HepG2 (cell line): ENCODE measurements at regions not wholly inside any gene's neighbourhood (a gene's known extent, or its start where the extent isn't known, plus 50 kb on each side); places are given as distances from the start of the nearest gene placed in this dataset.

ENCODE experiments used
- ATAC-seq: fragments of 200-7000 bp; cut with Tn5 transposase; 3 replicates; pipeline ENCODE4 v1.9.1; 2020; ENCODE audit warnings: mild to moderate bottlenecking, moderate library complexity
- BruUV-seq: library from RNA; stranded (reverse); fragments of 400-500 nt; replicated peaks from 2 replicates; lab custom pipeline; 2021; lab: Mats Ljungman, UMichigan
- CTCF ChIA-PET: fragments of 300-600 bp; formaldehyde crosslinking; extraction: SDS; loops from one replicate; lab custom pipeline; 2021; ENCODE audit warnings: low total read pairs, inconsistent platforms, low intra/inter-chr PET ratio; lab: Yijun Ruan, JAX
- POLR2A ChIA-PET: fragments of 350-600 bp; sonication (Branson Sonifier 250); formaldehyde crosslinking; loops from one replicate; lab custom pipeline; 2020; ENCODE audit warnings: antibody characterized with exemption, inconsistent platforms; lab: Yijun Ruan, JAX
- DNase-seq: peaks from one replicate; pipeline ENCODE4 v3.0.0-alpha.2; 2015; ENCODE audit warnings: low spot score
- FAIRE-seq: peaks from 3 replicates; lab custom pipeline; 2011; peaks lifted over from hg19 to GRCh38; lab: Jason Lieb, UNC
- H2AFZ ChIP-seq: one replicate; pipeline ENCODE4 v1.6.1; 2011; ENCODE audit warnings: low read length, inconsistent platforms
- H3K27ac ChIP-seq: fragments of 300-600 bp; 3 replicates; pipeline ENCODE4 v1.8.0; 2011; ENCODE audit warnings: mixed run types, mild to moderate bottlenecking, mixed read lengths, low read length, inconsistent platforms; ENCODE audit not compliant: insufficient read depth; ENCODE audit errors: extremely low read length
- H3K27me3 ChIP-seq, 2 experiments: fragments of 200-600 bp in 1 of 2; 2 replicates in 1 of 2; 3 replicates in 1 of 2; pipeline versions ENCODE4 v1.6.0 to v1.8.0; 2011; ENCODE audit warnings: low read length in 2 of 2, mild to moderate bottlenecking in 2 of 2, moderate library complexity in 2 of 2, inconsistent platforms in 1 of 2; ENCODE audit not compliant: insufficient read depth in 2 of 2, control insufficient read depth in 1 of 2
- H3K36me3 ChIP-seq, 2 experiments: fragments of 200-600 bp in 1 of 2; replicated peaks in 1 of 2; 2 replicates in 1 of 2; 3 replicates in 1 of 2; pipeline versions ENCODE4 v1.5.1 to v1.8.0; 2011; ENCODE audit warnings: low read length in 2 of 2, inconsistent platforms in 1 of 2; ENCODE audit not compliant: insufficient read depth in 2 of 2, control insufficient read depth in 1 of 2
- H3K4me1 ChIP-seq: 2 replicates; pipeline ENCODE4 v1.5.1; 2012; ENCODE audit warnings: low read length, inconsistent platforms; ENCODE audit not compliant: insufficient read depth
- H3K4me2 ChIP-seq: 2 replicates; pipeline ENCODE4 v1.6.0; 2011; ENCODE audit warnings: low read depth, low read length, inconsistent platforms
- H3K4me3 ChIP-seq, 3 experiments: fragments of 200-600 bp in 1 of 3; sonication (generic), shearing (Covaris generic) in 1 of 3; replicated peaks in 1 of 3; 2 replicates each; pipeline ENCODE4 v1.5.1; 2011 to 2016; ENCODE audit warnings: low read length in 3 of 3, inconsistent platforms in 2 of 3, low read depth in 2 of 3, mild to moderate bottlenecking in 2 of 3, control low read depth in 1 of 3, mixed read lengths in 1 of 3; ENCODE audit not compliant: insufficient read depth in 1 of 3
- H3K79me2 ChIP-seq: one replicate; pipeline ENCODE4 v1.6.1; 2011; ENCODE audit warnings: low read length, inconsistent platforms; ENCODE audit not compliant: insufficient read depth
- H3K9ac ChIP-seq: 2 replicates; pipeline ENCODE4 v1.6.0; 2011; ENCODE audit warnings: mild to moderate bottlenecking, low read depth, low read length, inconsistent platforms; ENCODE audit not compliant: insufficient read depth
- H3K9me3 ChIP-seq: 2 replicates; pipeline ENCODE4 v1.5.1; 2012; ENCODE audit warnings: mild to moderate bottlenecking, low read length
- H4K20me1 ChIP-seq: 2 replicates; pipeline ENCODE4 v1.6.0; 2011; ENCODE audit warnings: inconsistent platforms, mild to moderate bottlenecking, low read length, moderate library complexity; ENCODE audit not compliant: insufficient read depth
- FLYWCH1 ChIP-seq: sonication (generic); formaldehyde crosslinking; IDR thresholded peaks from 2 replicates; pipeline ENCODE4 v1.8.1; 2023; ENCODE audit warnings: mild to moderate bottlenecking, missing genetic modification reagents
- HNRNPLL ChIP-seq: fragments of 200-400 bp; formaldehyde crosslinking; IDR thresholded peaks from 2 replicates; pipeline ENCODE4 v1.6.1; 2017; ENCODE audit warnings: mild to moderate bottlenecking, low read depth, low read length; ENCODE audit not compliant: poor library complexity, severe bottlenecking
- RARA ChIP-seq: IDR thresholded peaks from 2 replicates; pipeline ENCODE4 v1.6.1; 2016; ENCODE audit warnings: missing genetic modification reagents, missing compliant biosample characterization
- SRSF1 ChIP-seq: fragments of 200-400 bp; formaldehyde crosslinking; optimal IDR thresholded peaks from 2 replicates; pipeline ENCODE3; 2017; ENCODE audit warnings: mild to moderate bottlenecking, low read depth, low read length, moderate library complexity
- ZMYM3 ChIP-seq: sonication (generic); formaldehyde crosslinking; IDR thresholded peaks from 2 replicates; pipeline ENCODE4 v1.5.1; 2020; ENCODE audit warnings: mild to moderate bottlenecking, missing genetic modification reagents
- ZNF253 ChIP-seq: sonication (generic); formaldehyde crosslinking; IDR thresholded peaks from 2 replicates; pipeline ENCODE4 v1.8.0; 2022; ENCODE audit warnings: mild to moderate bottlenecking, missing genetic modification reagents, borderline replicate concordance
- ZNF33A ChIP-seq: sonication (generic); formaldehyde crosslinking; IDR thresholded peaks from 2 replicates; pipeline ENCODE4 v1.5.1; 2020; ENCODE audit warnings: missing genetic modification reagents, mild to moderate bottlenecking, moderate library complexity, borderline replicate concordance
- WGBS: methylation state at CpG from one replicate; pipeline ENCODE4 v1.1.6; 2017; ENCODE audit warnings: low lambda C conversion rate; 5-methylcytosine and 5-hydroxymethylcytosine counted together
- in situ Hi-C: cut with HindIII; loops from 2 replicates; pipeline ENCODE4 v1.10.0; 2017; ENCODE audit warnings: low pct_unique_long_range_greater_than_20kb; ENCODE audit not compliant: extremely low pct_ligation_motif_present
- intact Hi-C: fragments of 100-400 bp; cut with micrococcal nuclease; formaldehyde crosslinking; loops from one replicate; pipeline ENCODE4 v1.10.0; 2022; ENCODE audit not compliant: unreplicated experiment
- TF ChIP-seq, protein P1 (sequence below), 2 experiments: sonication (generic) in 1 of 2; formaldehyde crosslinking in 1 of 2; IDR thresholded peaks; 2 replicates each; pipeline versions ENCODE4 v1.5.1 to v1.6.1; 2011 to 2020; ENCODE audit warnings: borderline replicate concordance in 1 of 2, low read depth in 1 of 2, low read length in 1 of 2, mild to moderate bottlenecking in 1 of 2, missing genetic modification reagents in 1 of 2, moderate library complexity in 1 of 2
- TF ChIP-seq, protein P2 (sequence below): sonication (generic); formaldehyde crosslinking; IDR thresholded peaks from 2 replicates; pipeline ENCODE4 v1.5.1; 2020; ENCODE audit warnings: mild to moderate bottlenecking, missing genetic modification reagents, moderate library complexity
- TF ChIP-seq, protein P3 (sequence below): sonication (generic); formaldehyde crosslinking; IDR thresholded peaks from 2 replicates; pipeline ENCODE4 v1.5.1; 2020; ENCODE audit warnings: missing genetic modification reagents, mild to moderate bottlenecking, borderline replicate concordance

DNA sequence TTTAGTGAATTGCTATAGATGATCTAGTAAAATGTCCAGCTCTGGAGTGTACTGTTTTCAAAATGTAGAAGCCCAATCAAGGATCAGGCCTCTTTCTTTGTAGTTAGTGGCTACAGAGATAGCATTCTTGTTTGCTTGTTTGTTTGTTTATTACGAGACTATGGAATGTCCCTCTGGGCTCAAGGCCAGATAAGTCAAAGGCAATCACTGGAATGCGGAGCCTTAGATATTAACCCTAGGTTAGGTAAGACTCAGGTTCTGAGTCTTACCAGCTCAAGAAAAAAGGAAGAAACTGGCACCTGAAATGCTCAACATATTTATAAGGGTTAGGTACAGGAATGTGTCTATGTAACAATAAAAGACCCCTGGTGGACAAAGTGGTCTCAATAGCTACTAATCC, 261.5 kb downstream of the SLC7A11 start:
- ChIA-PET CTCF (no interaction called here), POLR2A (no interaction called here)
- no peaks in the 10 kb centered on the region for H3K4me1 ChIP-seq
- TF ChIP-seq RARA (CRISPR knock-in tag): no peak
- no peak for TF ChIP-seq ZNF253 (CRISPR knock-in tag)
- no peak for TF ChIP-seq ZNF33A (CRISPR knock-in tag)
- TF ChIP-seq, protein P1, sequence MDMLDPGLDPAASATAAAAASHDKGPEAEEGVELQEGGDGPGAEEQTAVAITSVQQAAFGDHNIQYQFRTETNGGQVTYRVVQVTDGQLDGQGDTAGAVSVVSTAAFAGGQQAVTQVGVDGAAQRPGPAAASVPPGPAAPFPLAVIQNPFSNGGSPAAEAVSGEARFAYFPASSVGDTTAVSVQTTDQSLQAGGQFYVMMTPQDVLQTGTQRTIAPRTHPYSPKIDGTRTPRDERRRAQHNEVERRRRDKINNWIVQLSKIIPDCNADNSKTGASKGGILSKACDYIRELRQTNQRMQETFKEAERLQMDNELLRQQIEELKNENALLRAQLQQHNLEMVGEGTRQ (IDR thresholded peaks at IDR 0.05; ENCODE audit: low read depth, low read length): no peak
- TF ChIP-seq, protein P1 (CRISPR knock-in tag; IDR thresholded peaks at IDR 0.05; ENCODE audit: borderline replicate concordance): no peak
- no peak for TF ChIP-seq HNRNPLL
- TF ChIP-seq, protein P2, sequence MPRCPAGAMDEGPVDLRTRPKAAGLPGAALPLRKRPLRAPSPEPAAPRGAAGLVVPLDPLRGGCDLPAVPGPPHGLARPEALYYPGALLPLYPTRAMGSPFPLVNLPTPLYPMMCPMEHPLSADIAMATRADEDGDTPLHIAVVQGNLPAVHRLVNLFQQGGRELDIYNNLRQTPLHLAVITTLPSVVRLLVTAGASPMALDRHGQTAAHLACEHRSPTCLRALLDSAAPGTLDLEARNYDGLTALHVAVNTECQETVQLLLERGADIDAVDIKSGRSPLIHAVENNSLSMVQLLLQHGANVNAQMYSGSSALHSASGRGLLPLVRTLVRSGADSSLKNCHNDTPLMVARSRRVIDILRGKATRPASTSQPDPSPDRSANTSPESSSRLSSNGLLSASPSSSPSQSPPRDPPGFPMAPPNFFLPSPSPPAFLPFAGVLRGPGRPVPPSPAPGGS (CRISPR knock-in tag): no peak
- no peak for TF ChIP-seq FLYWCH1 (CRISPR knock-in tag)
- TF ChIP-seq ZMYM3 (CRISPR knock-in tag): no peak
- TF ChIP-seq SRSF1: no peak
- TF ChIP-seq, protein P3, sequence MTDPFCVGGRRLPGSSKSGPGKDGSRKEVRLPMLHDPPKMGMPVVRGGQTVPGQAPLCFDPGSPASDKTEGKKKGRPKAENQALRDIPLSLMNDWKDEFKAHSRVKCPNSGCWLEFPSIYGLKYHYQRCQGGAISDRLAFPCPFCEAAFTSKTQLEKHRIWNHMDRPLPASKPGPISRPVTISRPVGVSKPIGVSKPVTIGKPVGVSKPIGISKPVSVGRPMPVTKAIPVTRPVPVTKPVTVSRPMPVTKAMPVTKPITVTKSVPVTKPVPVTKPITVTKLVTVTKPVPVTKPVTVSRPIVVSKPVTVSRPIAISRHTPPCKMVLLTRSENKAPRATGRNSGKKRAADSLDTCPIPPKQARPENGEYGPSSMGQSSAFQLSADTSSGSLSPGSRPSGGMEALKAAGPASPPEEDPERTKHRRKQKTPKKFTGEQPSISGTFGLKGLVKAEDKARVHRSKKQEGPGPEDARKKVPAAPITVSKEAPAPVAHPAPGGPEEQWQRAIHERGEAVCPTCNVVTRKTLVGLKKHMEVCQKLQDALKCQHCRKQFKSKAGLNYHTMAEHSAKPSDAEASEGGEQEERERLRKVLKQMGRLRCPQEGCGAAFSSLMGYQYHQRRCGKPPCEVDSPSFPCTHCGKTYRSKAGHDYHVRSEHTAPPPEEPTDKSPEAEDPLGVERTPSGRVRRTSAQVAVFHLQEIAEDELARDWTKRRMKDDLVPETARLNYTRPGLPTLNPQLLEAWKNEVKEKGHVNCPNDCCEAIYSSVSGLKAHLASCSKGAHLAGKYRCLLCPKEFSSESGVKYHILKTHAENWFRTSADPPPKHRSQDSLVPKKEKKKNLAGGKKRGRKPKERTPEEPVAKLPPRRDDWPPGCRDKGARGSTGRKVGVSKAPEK (CRISPR knock-in tag): no peak
- BruUV-seq: no TSS peak
- H3K36me3 ChIP-seq: no peaks in the 10 kb centered on the region
- intact Hi-C loops (no loop called here), in situ Hi-C loops (no loop called here)
- H4K20me1 ChIP-seq: no peaks in the 10 kb centered on the region
- no peak overlapping the region for H2AFZ ChIP-seq
- no peak for DNase-seq
- no peak overlapping the region for H3K27ac ChIP-seq
- no peaks in the 10 kb centered on the region for H3K27me3 ChIP-seq
- WGBS: 21% methylated on average over 2 of the region's 2 CpGs
- no peak overlapping the region for H3K4me3 ChIP-seq
- H3K4me2 ChIP-seq: no peak overlapping the region
- FAIRE-seq: no peak
- no peak overlapping the region for H3K9ac ChIP-seq
- no peaks in the 10 kb centered on the region for H3K9me3 ChIP-seq
- no peak for ATAC-seq
- H3K79me2 ChIP-seq: no peaks in the 10 kb centered on the region
